ENCODE measurements at regions not wholly inside any gene's neighbourhood (a gene's known extent, or its start where the extent isn't known, plus 50 kb on each side); places are given as distances from the start of the nearest gene placed in this dataset.

GRCh38 chr3:71931922-71932321 is 147.0 kb upstream of the PROK2 start:
- no peak for TF ChIP-seq EZH2phosphoT487 (conservative IDR thresholded peaks at IDR 0.05; ENCODE audit: low read length)
- no peak for TF ChIP-seq CTCF (IDR thresholded peaks at IDR 0.05; ENCODE audit: insufficient read depth, low read length, poor library complexity, severe bottlenecking)

Measured in SU-DHL-6 (cell line).